IPS DF 6.9 (cell line): ENCODE measurements at regions not wholly inside any gene's neighbourhood (a gene's known extent, or its start where the extent isn't known, plus 50 kb on each side); places are given as distances from the start of the nearest gene placed in this dataset.

Experiments
- DNase-seq: peaks from one replicate; pipeline ENCODE4 v3.0.0-alpha.2; 2013; ENCODE audit warnings: low read depth, low spot score
- H3K27ac ChIP-seq: one replicate; pipeline ENCODE4 v1.5.1; 2013; ENCODE audit warnings: low read length, control low read depth
- H3K27me3 ChIP-seq: 2 replicates; pipeline ENCODE4 v1.6.1; 2013; ENCODE audit warnings: mild to moderate bottlenecking, low read length; ENCODE audit not compliant: control insufficient read depth, insufficient read depth
- H3K36me3 ChIP-seq: 2 replicates; pipeline ENCODE4 v1.6.1; 2013; ENCODE audit warnings: low read length; ENCODE audit not compliant: control insufficient read depth, insufficient read depth
- H3K4me1 ChIP-seq: 2 replicates; pipeline ENCODE4 v1.6.1; 2013; ENCODE audit warnings: low read length; ENCODE audit not compliant: control insufficient read depth, insufficient read depth
- H3K4me3 ChIP-seq: 2 replicates; pipeline ENCODE4 v1.5.1; 2013; ENCODE audit warnings: mild to moderate bottlenecking, low read length
- H3K9me3 ChIP-seq: 2 replicates; pipeline ENCODE4 v1.6.1; 2013; ENCODE audit warnings: low read length, inconsistent platforms; ENCODE audit not compliant: control insufficient read depth, insufficient read depth
- WGBS: extraction: QIAGEN DNeasy Blood & Tissue Kit; methylation state at CpG from one replicate; pipeline ENCODE4 v1.1.7; 2013; ENCODE audit warnings: mixed read lengths, missing lambda C conversion rate; ENCODE audit not compliant: insufficient read length, insufficient coverage; 5-methylcytosine and 5-hydroxymethylcytosine counted together

DNA sequence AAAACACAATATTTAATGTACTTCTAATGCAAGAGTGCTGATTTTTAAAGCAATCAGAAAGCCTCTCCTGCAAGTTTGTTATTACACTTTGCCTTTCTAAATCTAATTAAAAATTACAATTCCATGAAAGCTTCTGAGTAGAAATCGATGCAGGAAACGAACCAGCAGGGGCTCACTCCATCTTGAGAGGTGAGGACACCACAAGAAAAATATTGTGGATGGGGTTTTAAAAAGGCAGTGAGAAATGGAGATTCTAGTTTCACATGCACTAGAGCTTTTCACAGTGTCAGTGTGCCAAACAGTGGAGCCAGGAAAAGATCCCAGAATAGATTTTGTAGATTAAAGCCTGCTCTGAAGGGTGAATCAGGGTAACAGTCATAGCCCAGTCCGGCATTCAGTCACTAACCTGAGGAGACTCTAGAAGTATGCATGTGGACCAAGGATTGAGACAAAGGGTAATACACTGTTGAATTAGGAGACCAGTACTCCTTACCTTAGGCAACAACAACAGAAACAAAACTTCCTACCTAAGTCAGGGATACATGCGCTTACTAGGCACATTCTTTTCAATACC is 362.3 kb downstream of the NAF1 start:
- DNase-seq = no peak
- Histone ChIP-seq H3K4me1 (no peaks in the 10 kb centered on the region; the same call in 1 of the 2 replicates), H3K4me3 (no peak overlapping the region), H3K9me3 (no peaks in the 10 kb centered on the region), H3K36me3 (no peaks in the 10 kb centered on the region), H3K27me3 (no peaks in the 10 kb centered on the region), H3K27ac (no peak overlapping the region)
- WGBS = no CpG with 5 or more reads among the region's 4 CpGs

DNA sequence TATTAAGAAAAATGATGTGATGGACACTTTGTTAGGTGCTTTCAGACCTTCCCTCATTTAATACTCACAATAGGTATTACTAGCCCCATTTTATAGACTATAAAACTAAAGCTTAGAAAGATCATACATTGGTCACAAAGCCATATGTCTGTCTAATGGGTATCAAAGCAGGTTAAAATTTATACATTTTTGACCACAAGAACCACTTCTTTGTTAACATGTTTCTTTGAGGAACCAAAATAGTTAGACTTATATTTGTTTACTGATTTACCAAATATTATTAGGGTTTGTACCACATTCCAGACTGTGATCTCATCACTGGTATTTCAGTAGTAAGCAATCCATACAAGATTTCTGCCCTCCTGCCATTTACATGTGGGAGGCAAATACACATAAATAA is 363.3 kb downstream of the NAF1 start:
- H3K27me3 ChIP-seq = no peaks in the 10 kb centered on the region
- no peak overlapping the region for H3K27ac ChIP-seq
- no peaks in the 10 kb centered on the region for H3K36me3 ChIP-seq
- H3K9me3 ChIP-seq = no peaks in the 10 kb centered on the region
- no peaks in the 10 kb centered on the region; the same call in 1 of the 2 replicates for H3K4me1 ChIP-seq
- no peak for DNase-seq
- no peak overlapping the region for H3K4me3 ChIP-seq

DNA sequence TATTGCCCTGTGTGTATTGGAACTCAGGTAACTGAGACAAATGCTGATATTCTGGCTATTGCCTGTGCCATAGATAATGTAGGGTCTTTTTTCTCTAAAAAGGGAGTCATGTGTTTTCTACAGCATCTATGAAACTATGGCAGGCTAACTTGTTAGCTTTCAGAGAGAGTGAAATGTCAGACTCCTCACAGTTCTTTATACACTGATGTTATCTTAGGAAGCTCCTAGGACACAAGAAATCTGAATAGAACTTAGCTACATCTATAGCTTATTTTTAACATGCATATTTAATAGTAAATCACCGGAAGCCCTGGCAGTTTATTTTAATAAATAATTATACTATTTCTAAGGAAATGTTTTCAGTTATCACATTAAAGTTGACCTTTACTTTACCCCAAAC is 369.6 kb downstream of the NAF1 start:
- Histone ChIP-seq H3K4me3 (no peak overlapping the region), H3K27ac (no peak overlapping the region), H3K27me3 (no peaks in the 10 kb centered on the region), H3K9me3 (no peaks in the 10 kb centered on the region), H3K4me1 (no peaks in the 10 kb centered on the region), H3K36me3 (no peaks in the 10 kb centered on the region)
- DNase-seq = no peak
- WGBS = no CpG with 5 or more reads among the region's 1 CpG

DNA sequence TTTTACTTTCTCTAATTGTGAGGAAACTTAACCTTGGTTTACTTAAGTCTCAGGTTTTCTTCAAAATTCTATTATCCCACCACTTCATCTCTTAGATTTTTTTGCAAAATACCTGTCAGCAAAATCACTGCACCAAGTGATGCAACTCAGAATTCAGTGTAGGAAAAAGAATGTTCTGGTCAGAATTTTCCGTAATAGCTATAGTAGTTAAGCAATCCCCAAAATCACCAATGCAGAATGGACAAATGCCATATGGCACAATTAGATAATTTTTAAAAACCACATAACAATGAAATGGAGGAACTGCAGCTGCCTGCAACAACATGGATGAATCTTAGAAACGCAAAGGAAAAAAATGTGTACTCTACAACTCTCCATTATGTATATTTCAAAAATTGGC is 373.1 kb downstream of the NAF1 start:
- Histone ChIP-seq H3K27ac (no peak overlapping the region), H3K36me3 (no peaks in the 10 kb centered on the region), H3K9me3 (no peaks in the 10 kb centered on the region), H3K27me3 (no peaks in the 10 kb centered on the region), H3K4me1 (no peaks in the 10 kb centered on the region), H3K4me3 (no peak overlapping the region)
- WGBS = no CpG with 5 or more reads among the region's 2 CpGs
- DNase-seq = no peak

DNA sequence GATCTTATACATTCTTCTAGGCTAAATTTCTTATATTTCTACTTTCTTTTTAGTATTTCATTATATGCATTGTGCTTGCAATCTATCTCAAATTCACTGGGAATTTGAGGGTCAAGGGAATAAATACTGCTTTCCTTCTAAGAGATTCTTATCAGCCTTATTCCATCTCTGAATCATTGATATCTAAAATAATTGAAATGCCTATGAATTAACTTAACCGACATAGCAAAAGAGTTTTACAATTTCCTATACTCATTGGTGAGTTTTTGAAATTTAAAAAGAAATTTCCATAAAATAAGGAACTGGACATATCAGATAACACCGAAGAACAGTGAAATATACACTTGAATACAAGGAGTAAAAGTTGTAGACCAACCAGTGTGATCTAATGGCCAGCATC is 373.7 kb downstream of the NAF1 start:
- DNase-seq = no peak
- H3K27ac ChIP-seq = no peak overlapping the region
- H3K27me3 ChIP-seq = no peaks in the 10 kb centered on the region
- H3K4me1 ChIP-seq = no peaks in the 10 kb centered on the region
- H3K9me3 ChIP-seq = no peaks in the 10 kb centered on the region
- no peaks in the 10 kb centered on the region for H3K36me3 ChIP-seq
- WGBS = no CpG with 5 or more reads among the region's 2 CpGs
- no peak overlapping the region for H3K4me3 ChIP-seq

DNA sequence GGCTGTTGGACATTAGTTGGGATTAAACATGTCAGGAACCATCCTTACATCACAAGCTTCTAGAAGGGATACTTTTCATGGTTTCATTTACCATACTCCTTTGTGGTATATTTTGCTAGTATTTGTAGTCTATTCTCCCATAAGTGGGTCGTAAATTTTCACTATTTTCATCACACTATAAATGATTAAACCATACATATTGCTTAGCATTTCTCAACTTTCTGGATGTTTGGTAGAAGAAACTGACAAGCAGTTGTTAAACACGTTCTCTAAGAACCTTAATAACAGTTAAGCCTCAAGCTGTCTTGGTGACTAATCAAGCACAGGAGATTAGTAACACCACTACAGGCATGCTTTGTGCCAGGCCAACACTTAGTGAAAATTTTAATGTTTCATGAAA is 375.5 kb downstream of the NAF1 start:
- Histone ChIP-seq H3K36me3 (no peaks in the 10 kb centered on the region), H3K4me3 (no peak overlapping the region), H3K9me3 (no peaks in the 10 kb centered on the region), H3K27me3 (no peaks in the 10 kb centered on the region), H3K4me1 (no peaks in the 10 kb centered on the region), H3K27ac (no peak overlapping the region)
- DNase-seq = no peak
- WGBS = no CpG with 5 or more reads among the region's 2 CpGs

DNA sequence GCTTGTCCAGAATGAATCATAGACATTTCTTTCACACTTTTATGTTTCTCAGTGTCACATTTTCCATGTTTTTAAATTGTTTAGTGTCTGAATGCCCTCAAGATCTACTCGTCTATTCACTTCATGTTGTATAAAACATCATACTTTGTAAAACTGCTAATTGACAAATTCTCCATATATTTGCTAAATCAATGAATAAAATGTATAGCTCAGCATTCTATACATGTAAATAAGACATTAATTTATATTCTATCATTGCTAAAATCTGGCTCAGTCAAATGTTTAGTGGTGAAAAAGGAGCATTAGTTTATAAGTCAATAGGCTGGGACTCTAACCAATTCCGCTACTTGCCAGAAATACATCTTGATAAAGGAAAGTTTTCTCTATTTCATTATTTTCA is 379.6 kb downstream of the NAF1 start:
- Histone ChIP-seq H3K4me3 (no peak overlapping the region), H3K27ac (no peak overlapping the region), H3K27me3 (no peaks in the 10 kb centered on the region), H3K36me3 (no peaks in the 10 kb centered on the region), H3K9me3 (no peaks in the 10 kb centered on the region), H3K4me1 (no peaks in the 10 kb centered on the region; the same call in 1 of the 2 replicates)
- DNase-seq = no peak
- whole genome bisulfite sequencing = no CpG with 5 or more reads among the region's 2 CpGs

DNA sequence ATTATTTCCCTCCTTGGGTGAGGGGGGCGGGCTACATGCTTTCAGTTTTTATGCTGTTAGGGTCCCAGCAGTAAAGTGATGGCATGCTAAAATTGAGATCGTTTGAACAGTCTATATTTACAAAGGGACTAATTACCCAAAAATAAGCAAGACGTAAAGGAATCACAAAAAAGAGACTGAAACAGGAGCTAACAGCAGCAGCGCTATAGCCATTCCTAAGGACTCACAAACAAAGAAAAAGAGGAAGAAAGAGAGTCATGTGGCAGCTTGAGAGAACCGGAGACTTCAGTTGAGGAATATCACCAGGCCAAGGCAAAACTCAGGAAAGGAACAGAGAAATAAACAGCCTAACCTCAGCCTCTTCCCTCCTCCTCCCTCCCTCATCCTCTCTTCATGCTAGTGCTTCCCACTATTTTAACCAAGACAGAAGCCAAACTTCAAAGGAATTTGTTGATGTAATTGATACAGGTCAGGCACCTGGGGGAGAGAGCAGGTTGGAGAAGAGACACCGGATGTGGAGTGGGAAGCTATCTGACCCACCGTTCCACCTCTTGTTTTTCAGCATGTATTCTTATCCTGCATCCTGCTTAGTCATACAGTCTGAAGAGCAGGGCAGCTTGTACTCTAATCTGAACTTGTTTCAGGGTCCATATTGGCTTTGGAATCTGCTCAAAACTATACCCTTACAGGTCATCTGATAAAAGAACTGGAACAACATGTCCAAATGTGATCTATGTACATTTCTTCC is 383.7 kb downstream of the NAF1 start:
- no peaks in the 10 kb centered on the region for H3K27me3 ChIP-seq
- H3K27ac ChIP-seq = no peak overlapping the region
- H3K9me3 ChIP-seq = no peaks in the 10 kb centered on the region
- no peaks in the 10 kb centered on the region; the same call in 1 of the 2 replicates for H3K4me1 ChIP-seq
- no CpG with 5 or more reads among the region's 7 CpGs for WGBS
- H3K36me3 ChIP-seq = no peaks in the 10 kb centered on the region
- H3K4me3 ChIP-seq = no peak overlapping the region
- no peak for DNase-seq

DNA sequence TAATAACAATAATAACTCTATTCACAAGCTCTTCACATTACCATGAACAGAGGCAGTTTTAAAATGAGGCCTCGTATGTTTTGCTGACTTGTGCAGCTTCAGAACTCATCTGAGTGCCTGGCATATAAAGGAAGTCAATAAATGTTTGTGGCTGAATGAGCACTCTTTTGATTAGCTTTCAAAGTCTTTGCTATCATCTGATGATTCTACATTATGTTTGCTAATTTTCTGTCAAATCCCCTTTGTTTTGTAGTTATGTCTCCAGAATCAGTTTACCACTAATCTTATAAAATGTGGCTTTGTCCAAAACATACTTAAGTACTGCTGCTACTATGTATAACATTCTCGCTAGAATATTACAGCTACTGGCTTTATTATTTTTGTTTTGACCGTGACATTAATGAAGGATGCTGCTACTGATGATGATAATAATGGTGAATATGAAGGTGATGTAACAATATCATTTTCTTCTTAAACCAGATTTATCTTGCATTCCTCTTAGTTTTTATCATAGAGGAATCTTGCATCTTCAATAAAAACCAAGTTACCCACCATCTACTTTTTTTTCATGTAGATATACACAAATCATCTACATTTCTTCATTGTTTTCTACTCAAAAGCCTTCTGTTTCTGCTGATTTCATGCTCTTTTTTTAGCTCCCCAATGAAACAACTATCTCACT is 384.5 kb downstream of the NAF1 start:
- no peaks in the 10 kb centered on the region for H3K36me3 ChIP-seq

DNA sequence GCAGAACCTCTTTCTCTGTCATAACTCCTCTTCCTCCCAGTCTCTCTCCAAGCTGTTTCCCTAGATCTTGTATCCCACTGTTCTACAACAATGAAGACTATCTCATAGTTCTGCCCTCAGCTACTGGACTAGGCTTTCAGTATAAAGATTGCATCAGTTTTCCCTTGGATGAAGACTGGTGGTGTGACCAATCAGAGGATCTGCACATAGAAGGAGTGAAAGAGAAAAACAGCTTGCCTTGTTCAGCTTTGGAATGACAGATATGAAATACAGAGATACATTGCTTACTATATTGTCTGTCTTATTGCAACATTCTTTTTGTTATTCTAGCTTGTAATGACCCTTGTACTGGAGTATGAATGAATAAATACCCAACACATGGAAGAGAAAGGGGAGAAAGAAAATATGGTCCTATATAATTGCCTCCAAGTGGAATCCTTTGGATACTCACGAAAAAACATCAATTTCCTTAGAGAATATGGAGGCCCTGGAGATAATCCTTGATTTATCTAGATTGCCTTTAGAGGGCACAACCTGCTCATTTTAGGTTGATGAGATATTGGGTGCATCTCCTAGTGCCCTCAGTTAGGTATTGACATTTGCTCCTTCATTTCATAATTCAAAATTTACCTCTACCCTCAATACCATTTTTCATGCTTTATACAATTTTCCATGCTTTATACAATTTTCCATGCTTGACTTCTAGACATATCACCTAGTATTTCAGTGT is 395.8 kb downstream of the NAF1 start:
- no peaks in the 10 kb centered on the region for H3K4me1 ChIP-seq
- no CpG with 5 or more reads among the region's 1 CpG for WGBS
- no peaks in the 10 kb centered on the region for H3K36me3 ChIP-seq
- H3K4me3 ChIP-seq = no peak overlapping the region
- DNase-seq = no peak
- no peaks in the 10 kb centered on the region for H3K27me3 ChIP-seq
- H3K9me3 ChIP-seq = no peaks in the 10 kb centered on the region
- H3K27ac ChIP-seq = no peak overlapping the region

More for the DNA sequence above, 384.5 kb downstream of the NAF1 start:
- DNase-seq = no peak
- no peaks in the 10 kb centered on the region; the same call in 1 of the 2 replicates for H3K4me1 ChIP-seq
- H3K9me3 ChIP-seq = no peaks in the 10 kb centered on the region
- no peak overlapping the region for H3K4me3 ChIP-seq
- H3K27ac ChIP-seq = no peak overlapping the region
- WGBS = no CpG with 5 or more reads among the region's 3 CpGs
- H3K27me3 ChIP-seq = no peaks in the 10 kb centered on the region
